ENCODE measurements at regions not wholly inside any gene's neighbourhood (a gene's known extent, or its start where the extent isn't known, plus 50 kb on each side); places are given as distances from the start of the nearest gene placed in this dataset.

DNA sequence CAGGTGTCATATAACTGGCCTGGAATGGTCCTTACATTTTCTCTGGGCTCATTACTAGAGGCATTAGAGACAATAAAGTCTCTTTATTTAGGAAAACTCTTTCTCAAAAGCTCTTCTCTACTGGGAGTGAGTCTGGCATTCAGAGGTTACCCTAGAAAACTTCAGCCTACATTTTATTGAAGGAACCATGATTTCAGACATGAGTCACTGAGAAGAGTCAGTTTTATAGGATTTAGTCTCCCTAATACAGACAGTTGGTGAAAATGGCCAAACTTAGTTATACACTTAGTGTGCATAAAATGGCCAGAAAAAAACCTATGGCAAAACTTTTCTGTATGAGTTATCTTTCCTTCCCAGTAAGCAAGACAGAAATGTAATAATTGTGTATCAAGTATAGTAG is 689.4 kb downstream of the ZEB2 start:
- no peak for DNase-seq (ENCODE audit: low spot score)
- ATAC-seq (ENCODE audit: low FRiP score): no peak
- TF ChIP-seq, protein P1, sequence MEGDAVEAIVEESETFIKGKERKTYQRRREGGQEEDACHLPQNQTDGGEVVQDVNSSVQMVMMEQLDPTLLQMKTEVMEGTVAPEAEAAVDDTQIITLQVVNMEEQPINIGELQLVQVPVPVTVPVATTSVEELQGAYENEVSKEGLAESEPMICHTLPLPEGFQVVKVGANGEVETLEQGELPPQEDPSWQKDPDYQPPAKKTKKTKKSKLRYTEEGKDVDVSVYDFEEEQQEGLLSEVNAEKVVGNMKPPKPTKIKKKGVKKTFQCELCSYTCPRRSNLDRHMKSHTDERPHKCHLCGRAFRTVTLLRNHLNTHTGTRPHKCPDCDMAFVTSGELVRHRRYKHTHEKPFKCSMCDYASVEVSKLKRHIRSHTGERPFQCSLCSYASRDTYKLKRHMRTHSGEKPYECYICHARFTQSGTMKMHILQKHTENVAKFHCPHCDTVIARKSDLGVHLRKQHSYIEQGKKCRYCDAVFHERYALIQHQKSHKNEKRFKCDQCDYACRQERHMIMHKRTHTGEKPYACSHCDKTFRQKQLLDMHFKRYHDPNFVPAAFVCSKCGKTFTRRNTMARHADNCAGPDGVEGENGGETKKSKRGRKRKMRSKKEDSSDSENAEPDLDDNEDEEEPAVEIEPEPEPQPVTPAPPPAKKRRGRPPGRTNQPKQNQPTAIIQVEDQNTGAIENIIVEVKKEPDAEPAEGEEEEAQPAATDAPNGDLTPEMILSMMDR (IDR thresholded peaks at IDR 0.05): no peak

DNA sequence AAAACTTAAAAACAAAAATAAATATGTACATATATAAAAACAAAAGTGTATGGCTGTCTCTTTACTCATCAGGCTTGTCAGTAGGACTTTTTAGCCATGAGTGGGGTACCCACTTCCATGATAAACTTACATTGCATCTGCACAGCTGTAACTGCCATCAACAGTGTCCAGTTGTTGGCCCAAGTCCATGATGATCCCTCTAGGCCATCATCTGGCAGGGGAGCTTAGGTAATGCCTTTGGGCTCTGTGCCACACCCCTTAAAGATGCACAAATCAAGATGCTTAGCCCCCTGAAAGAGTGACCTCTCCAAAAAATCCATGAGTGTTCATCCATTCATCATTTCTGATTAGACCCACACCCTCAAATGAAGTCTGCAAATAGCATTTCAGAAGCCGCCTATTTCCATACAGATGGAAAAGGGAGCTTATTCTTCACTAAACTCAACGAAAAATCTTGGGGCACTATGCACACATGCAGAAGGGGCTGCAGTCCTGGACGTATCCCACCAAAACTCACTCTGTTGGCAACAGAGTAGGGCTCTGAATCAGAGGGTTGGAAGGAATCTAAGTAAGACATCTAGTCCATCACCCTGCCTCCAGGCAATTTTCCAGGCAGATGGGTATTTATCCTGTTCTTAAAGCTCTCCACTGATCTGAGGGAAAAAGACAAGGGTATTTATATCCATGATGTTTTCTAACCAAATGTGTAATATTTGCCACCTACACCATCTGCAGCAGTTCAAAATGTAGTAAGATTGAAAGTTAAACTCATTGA is 691.0 kb downstream of the ZEB2 start:
- ATAC-seq (ENCODE audit: low FRiP score) (no peak), DNase-seq (ENCODE audit: low spot score) (no peak)
- TF ChIP-seq, protein P1 (IDR thresholded peaks at IDR 0.05): no peak

DNA sequence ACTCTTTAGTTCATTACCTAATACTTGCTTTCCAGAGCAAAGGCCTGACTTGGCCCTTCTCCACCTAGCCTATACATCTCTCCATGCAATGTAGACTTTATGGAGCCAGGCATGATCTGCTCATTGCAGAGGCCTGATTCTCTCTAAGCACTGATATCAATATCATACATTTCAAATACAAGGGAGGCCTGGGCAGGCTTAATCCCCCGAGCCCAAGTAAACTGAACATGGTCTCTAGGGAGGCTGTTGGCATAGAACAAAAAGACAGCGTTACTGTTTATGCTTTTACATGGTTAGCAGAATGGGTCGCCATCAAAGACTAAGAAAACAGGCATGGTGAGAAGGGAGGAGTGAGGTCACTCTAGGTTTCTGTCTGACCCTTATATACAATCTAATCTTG is 695.1 kb downstream of the ZEB2 start:
- ATAC-seq (ENCODE audit: low FRiP score): no peak
- TF ChIP-seq, protein P1 (IDR thresholded peaks at IDR 0.05): no peak
- no peak for DNase-seq (ENCODE audit: low spot score)

DNA sequence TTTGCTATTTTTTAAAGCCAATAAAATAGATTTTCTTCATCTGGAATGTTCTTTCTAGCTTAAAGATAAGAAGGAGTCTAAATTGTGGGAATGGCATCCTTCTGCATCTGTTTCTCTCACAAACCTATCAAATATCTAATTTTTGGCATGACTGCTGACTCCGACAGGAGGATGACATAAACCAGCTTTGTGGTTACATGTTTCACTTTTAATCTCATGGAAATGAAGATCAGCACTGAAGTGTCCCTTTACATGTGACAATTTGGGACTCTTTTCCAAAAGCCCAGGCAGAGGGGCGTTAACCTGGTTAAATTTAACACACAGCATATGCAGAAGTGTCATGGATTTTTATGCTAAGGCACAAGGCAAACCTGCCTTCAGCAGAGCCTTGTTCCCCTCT is 694.7 kb downstream of the ARHGAP15 start:
- no peak for ATAC-seq (ENCODE audit: low FRiP score)
- TF ChIP-seq, protein P1 (IDR thresholded peaks at IDR 0.05): no peak

DNA sequence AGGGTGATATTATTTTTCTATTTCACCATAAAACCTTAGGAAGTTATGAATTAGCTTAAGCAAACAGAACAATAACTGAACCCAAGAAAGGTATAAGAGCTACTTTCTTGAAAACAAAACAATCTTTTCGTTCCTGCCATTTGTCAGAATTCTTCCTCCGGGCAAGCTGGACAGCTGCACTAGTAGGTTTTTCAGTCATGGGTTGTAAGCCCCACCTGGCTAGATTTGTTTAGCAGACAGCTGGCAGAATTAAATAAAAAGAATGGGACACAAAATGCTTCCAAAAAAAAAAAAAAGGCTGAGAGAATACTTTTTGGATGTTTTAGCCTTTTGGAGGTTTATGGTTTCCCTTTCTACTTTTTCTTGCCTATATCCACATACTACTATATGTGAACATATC is 694.1 kb downstream of the ARHGAP15 start:
- ATAC-seq (ENCODE audit: low FRiP score) (no peak), DNase-seq (ENCODE audit: low spot score) (no peak)
- TF ChIP-seq, protein P1 (IDR thresholded peaks at IDR 0.05): no peak

More for the DNA sequence above, 694.7 kb downstream of the ARHGAP15 start:
- no peak for DNase-seq (ENCODE audit: low spot score)

DNA sequence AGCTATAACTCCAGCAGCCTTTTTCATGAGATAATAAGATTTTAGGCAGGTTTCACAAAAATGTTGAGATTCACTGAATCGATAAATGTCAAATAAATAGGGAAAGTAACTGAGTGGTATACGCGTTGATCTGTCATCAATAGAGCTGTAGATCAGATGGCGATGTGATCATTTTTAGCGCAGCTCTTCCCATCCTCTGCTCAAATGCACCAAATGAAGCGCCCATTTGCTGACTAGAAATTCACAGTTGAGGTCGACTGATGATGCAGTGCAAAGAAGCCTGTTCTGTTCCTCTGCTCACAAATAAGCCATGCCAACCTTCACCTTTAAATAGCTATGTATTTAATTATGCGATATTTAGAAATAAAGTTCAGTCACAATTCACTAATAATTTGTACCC is 693.5 kb downstream of the ARHGAP15 start:
- TF ChIP-seq, protein P1 (IDR thresholded peaks at IDR 0.05): no peak
- ATAC-seq (ENCODE audit: low FRiP score) (no peak), DNase-seq (ENCODE audit: low spot score) (no peak)

DNA sequence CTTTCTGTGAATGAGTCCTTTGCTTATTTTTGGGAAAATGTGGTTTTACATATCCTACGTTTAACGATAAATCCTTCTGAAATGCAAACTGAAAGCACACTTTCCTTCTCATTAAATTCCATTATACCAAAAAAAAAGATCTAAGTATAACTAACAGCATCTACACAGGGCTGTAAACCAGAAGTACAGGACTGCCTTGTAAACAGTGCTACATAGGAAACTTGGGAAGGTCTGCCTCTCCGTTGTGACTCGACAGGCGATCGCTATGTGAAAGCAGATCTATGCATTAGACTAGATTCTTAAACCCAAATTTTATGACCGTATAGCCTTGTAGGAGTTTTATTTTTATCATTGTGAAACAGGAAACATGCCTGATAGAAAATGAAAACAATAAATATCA is 690.5 kb downstream of the ARHGAP15 start:
- TF ChIP-seq, protein P1 (IDR thresholded peaks at IDR 0.05): no peak
- DNase-seq (ENCODE audit: low spot score): no peak
- ATAC-seq (ENCODE audit: low FRiP score): no peak

All from omental fat pad (tissue), 3 donors.